GM21528 (cell line): ENCODE measurements at regions not wholly inside any gene's neighbourhood (a gene's known extent, or its start where the extent isn't known, plus 50 kb on each side); places are given as distances from the start of the nearest gene placed in this dataset.
A peak's percentile ranks its signal among the peaks of the same experiment; 100 is the strongest.

Source experiments
- ATAC-seq: cut with Tn5 transposase; IDR thresholded peaks from one replicate; pipeline ENCODE4 v1.9.1; 2021; ENCODE audit warnings: mild to moderate bottlenecking, moderate library complexity; ENCODE audit not compliant: unreplicated experiment, low FRiP score

DNA sequence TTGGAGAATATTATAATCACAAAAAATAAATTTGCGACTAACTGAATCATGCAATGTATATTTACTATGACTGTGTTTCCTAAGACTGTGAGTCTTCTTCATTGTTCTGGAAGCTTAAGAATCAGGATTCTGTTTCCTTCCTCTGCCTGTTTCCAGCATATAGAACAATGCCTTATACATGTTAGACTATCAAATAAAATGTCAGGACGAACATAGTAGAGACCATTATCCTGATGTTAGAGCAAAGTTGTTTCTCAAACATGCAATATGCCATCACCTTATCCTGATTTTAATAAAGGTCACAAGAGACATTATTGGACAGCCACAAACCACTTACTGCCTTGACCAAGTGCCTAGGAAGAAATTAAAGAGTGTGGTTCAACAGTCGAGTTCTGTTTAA is 457.4 kb upstream of the AGTR1 start:
- ATAC-seq: no peak

DNA sequence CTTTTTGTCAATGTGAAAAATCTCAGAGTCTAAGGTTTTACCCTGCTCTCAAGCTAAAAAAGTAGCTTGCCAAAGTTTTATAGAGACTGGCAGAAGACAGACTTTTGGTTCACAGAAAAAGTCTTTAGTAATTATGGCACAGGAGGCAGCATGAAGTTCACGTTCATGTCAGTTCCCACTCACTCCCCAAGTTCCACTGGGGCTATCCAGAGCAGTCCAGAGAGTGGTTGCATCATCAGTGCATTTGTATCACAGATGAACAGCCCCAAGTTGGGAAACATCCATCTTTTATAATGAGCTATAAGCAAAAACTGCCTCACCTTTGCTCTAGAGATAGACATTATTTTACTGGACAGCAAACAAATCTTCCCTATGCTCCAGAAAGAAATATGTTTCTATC is 454.1 kb upstream of the AGTR1 start:
- no peak for ATAC-seq

DNA sequence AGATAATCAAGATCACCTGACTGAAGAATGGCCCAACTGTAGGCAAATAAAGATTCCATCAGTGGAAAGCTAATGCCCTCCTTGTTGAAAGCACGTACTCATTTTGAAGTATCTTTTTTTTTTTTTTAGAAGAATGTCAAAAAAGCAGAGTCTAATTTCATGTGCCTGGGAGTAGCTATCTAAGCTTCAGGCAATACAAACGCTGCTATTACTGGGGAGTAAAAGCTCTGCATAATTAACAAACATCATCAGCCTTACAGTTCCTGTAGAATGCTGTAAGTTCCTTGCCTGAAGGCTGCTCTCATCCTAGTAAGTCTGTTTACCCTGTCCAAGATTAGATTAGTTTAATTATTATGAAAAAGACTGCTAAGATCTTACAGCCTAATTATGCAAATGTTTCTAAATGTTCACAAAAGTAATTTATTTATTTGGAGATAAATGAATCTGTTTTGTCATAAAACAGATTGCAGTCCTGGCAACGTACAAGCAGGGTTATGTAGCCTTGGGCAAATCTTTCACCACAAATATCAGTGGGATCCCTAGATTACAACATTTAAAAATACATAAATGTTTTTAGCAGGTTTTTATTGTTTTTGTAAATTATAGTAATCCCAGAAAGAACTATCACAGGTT is 451.3 kb upstream of the AGTR1 start:
- no peak for ATAC-seq

DNA sequence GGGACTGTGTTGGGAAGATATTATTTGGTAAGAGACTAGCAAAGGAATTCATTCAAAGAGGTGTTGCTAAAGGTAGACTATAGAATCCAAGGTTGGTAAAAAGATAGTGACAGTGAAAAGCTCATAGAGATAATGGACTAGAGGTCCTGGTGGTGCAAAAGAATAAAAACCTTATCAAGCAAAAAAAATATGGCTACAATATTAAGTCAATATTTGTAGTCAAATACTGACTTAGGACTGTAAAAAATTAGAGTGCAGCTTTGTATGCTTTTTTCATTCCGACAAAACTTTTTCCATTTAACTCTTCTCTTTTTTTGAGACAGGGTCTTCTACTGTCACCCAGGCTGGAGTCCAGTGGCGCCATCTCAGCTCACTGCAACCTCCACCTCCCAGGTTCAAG is 444.0 kb upstream of the AGTR1 start:
- no peak for ATAC-seq

DNA sequence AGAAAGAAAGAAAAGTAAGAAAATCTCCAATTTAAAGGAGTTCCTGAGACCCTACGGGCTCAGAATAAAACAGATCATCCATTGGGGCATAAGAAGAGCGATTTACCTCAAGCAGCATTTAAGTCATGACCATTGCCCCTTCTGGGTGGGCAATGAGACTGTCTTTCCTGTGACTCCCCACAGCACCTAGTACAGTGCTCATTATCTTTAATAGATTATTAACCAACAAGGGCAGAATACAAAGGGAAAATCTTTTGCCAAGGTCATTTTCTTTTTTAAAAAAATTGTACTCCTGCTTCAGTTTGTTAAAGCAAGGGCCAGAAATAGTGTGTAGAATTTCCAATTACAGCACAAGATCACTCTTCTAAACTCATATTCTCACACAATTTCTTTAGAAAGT is 443.3 kb upstream of the AGTR1 start:
- no peak for ATAC-seq

DNA sequence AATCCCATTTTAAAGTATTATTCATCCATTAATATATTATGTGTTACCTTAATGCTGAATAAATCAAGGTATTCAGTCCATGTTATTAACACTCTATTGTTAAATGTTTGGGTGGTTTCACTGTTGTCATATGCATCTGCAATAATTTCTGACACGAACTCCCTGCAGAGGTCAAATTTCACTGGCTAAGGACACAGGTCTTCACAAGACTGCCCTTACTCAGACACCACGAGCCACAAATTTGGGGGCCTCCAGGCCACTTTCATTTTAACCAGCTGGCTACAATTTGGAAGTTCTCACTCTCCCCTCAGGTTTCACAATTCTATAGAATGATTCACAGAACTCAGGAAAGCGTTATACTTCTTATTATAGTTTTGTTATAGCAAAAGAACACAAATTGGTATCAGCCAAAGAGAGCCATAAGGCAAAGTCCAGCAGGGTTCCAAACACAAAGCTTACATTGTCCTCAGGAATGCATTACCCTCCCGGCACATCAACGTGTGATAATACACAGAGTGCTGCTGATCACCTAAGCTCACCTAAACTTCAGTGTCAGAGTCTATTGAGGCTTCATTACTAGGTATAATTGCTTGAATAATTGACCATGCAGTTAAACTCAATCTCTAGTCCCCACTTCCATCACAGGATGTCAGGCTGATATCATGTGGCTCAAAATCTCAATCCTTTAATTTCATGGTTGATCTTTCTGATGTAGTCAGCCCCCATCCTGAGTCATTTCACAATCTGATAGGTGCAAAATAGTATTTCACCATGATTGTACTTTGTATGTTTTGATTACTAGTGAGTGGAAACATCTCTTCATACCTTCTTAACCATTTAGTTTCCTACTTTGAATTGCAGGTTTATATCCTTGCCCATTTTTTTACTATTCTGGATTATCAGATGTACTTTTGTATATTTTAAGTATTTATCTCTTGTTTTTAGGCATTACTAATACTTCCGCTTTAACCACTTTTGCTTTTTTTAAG is 441.4 kb upstream of the AGTR1 start:
- ATAC-seq: no peak

DNA sequence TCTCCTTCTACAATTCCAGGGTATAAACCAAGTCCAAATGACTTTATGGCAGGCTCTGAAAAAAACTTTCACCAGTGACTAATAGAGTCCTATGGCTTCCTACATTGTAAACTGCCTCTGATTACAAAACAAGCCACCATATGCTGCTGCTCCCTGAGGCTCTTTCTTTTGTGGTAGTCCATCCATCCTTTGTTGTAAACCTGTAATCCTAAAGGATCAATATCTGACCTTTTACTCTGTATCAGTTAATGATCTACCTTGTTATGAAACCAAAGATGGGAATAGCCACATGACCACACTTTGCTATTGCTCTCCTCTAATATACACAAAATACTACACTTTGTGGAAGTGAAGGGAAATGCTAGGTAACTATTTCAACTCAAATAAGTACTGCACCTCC is 434.7 kb upstream of the AGTR1 start:
- ATAC-seq: no peak

DNA sequence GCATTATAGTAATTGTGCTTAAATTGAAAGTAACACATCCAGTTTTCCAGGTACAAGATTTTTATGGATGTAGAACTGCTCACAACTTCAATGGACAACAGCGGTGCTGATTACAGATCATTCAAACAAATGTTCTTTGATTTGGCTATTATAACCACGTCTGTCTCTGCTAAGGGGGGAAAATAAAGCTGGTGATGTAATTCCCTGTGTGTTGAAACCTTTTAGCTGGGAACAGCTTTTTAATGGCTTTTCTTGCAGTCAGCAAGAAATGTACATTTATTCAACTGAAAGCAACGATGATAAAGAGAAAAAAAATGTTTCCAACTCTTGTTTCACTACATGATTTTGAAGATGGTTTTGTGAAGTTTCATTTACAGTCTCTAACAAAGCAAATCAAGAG is 431.9 kb upstream of the AGTR1 start:
- ATAC-seq: no peak

DNA sequence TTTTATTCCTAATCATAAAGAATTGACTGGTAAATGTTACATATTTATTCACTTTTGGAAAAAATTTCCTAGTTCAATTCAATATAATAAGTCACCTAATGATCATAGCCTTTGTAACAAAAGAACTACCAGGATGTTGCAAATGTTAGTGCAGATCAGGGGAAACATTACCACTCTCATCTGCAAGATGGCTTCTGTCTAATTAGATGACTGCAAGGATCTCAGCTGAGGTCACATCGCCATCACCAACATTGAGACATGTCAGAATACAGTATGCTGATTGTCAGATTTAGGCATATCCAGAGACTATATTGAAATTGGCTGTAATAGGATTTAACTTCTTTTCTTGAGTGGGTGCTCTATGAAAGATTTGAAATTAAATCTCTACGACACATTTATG is 431.4 kb upstream of the AGTR1 start:
- no peak for ATAC-seq

DNA sequence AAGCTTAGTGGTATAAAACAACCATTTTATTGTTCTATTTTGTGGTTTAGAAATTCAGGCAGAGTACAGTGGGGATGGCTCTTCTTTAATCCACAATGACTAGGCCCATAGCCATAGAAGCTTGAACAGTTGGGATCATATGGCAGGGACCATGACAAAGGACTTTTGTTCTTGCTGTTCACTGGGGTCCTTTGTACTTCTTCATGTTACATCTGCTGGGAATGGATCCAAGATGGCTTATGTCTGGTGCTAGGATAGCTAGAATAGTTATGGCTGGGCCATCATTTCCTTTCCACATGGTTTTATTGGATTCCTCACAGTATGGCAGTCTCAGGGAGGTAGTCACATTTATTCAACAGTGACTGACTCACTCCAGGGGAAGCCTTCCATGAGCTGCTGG is 427.9 kb upstream of the AGTR1 start:
- ATAC-seq: no peak

DNA sequence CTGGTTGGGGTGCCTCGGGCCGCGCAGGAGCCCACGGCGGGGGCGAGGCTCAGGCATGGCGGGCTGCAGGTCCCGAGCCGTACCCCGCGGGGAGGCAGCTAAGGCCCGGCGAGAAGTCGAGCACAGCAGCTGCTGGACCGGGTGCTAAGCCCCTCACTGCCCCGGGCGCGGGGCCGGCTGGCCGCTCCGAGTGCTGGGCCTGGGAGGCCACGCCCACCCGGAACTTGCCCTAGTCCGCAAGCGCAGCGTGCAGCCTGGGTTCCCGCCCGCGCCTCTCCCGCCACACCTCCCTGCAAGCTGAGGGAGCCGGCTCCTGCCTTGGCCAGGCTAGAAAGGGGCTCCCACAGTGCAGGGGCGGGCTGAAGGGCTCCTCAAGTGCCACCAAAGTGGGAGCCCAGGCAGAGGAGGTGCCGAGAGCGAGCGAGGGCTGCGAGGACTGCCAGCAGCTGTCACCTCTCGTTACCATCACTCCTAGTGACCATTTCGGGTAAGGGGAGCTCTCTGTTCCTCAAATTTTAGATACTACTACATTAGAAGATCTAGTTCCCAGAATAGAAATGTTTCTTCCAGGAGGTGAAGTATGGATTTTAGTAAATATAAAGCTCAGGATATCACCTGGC is 417.0 kb upstream of the AGTR1 start:
- ATAC-seq: no peak

DNA sequence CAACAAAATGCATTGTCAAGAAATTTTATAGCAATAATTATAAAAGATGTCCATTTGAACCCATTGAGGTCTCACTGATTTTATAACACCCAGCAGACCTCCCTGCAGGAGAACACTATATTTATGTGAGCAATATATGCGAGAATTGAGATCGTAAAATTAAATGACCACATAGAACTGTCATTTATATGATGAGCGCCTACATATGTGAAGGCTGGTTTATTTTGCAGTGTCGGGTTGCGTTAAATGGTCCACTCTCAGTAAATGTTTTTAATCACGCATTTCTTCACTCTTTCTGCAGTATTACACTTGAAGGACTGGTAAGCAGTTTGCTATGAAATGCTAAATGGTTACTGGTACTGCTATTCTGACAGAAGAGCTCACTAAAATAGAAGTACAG is 408.5 kb upstream of the AGTR1 start:
- ATAC-seq: no peak

DNA sequence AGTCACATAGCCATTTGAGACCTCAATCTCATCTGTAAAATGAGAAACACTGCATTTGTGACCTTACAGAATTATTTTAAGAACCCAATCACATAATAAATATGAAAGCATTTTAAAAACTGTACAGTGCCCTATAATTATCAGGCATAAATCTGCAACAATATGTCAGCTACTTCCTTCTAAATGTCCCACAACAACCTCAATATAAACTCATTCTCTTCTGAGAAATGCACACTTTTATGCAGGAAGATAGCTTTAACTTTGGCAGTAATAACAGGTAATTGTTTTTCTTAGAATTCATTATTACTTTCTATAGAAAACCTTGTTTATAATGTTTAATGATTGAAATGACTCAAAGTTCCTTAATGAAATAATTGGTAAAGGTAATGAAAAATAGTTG is 400.7 kb upstream of the AGTR1 start:
- no peak for ATAC-seq

DNA sequence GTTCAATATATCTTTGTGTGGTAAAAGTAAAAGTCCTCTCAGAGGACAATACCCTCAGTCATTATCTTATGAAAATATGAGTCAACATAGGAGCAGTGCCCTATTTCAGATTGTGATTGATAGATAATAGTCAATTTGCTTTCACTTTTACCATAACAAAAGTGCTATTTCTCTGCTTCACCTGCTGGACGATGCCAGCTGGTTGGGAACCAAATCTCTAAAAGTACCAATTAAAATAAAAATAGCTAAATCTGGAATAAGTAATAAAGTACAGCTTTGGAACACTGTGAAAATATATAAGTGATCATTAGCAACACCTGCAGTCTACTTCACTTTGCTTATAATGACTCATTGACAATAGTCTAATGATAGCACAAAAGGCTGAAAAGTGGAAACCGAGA is 390.3 kb upstream of the AGTR1 start:
- ATAC-seq: no peak

DNA sequence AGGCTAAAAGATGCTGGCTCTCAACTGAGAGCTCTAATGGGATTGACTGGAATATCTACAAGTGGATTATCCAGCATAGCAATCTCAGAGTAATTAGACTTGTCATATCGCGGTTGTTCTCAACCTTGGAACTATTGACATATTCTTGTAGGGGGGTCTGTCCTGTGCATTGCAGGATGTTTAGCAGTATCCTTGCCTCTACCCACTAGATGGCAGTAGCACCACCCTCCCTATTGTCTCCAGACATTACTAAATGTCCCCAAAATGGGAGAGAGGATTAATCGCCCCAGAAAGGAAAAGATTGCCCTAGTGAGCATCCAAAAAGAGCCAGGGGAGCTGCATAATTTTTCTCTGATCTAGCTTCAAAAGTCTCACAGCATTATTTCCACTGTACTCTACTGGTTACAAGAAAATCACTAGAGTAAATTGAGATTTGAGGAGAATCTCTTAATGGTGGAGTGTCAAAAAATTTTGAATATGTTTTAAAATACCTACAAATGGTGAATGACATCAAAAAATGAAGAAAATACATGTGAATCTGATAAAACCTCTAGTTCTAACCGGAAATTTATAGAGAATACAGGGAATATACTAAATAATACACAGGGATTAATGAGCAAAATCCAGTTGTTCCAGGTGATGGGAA is 388.2 kb upstream of the AGTR1 start:
- ATAC-seq: peak; percentile 93

DNA sequence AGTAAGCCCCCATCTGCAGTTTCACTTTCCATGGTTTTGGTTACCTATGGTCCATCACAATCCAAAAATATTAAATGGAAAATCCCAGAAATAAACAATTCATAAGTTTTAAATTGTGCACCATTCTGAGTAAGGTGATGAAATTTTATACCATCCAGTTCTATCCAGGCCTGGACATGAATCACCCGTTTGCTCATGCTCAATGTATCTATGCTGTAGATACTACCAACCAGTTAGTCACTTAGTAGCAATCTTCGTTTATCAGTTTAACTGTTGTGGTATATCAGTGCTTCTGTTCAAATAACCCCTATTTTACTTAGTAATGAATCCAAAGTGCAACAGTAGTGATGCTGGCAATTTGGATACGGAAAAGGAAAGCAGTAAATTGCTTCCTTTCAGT is 381.9 kb upstream of the AGTR1 start:
- ATAC-seq: no peak

DNA sequence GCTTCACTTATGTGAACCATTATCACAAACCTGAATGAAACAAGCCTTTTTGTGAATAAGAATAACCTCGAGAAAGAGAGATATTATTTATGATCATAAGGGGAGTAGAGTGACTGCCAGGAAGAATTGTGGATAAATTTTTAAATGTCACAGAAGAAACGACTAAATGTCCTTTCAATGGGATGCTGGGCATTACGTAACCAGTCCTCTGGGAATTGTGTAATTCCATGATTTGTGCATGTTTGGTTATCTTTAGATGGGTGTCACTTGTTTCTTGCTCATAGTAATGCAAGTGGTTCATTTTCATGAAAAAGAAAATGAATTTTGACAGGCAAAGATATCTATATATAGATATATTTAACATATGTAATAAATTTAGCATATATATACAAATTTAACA is 379.5 kb upstream of the AGTR1 start:
- no peak for ATAC-seq

DNA sequence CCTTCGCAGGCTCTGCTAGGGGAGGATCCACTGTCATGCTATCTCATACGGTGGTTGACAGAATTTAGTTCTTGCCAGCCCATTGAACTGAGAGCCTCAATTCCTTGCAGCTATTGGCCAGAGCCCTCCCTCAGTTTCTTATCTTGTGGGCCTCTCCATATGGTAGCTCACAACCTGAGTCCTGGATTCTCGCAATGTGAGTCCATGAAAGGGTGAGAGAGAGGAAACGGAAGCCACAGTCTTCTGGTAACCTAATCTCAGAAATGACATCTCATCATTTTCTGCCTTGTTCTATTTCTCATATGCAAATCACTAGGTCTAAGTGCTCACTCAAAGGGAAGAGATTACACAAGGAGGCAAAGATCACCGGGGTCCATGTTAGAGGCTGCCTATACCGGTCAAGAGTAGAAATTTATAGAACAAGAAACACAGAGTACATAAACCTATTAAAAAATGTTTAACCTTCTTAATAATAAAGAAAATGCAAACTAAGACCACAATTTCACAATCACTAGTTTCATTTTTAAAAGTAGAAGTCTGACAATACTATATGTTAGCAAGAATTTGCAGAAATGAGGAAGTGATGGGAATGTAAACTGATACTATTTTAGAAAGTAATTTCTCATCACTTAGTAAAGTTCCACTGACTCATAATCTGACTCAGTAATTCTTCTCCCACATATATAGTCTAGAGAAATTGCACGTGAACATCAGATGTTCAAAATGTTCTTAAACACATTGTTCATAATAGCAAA is 378.4 kb upstream of the AGTR1 start:
- peak; percentile 98 for ATAC-seq

DNA sequence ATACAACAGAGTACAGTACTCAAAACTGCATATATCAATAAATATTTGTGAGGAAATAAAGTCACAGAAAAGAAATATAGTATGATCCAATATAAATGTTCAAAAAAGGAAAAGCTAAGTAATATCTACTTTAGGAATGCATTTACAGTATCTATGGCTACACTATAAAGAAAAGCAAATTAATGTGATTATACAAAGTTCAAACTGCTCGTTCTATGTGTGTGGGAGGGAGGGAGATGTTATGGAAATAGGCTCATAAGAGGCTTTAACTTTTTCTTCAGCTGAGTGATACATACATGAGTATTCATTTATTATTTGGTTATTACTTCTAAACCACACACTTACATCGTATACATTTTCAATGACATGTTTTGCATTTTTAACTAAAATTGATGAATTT is 377.7 kb upstream of the AGTR1 start:
- no peak for ATAC-seq

DNA sequence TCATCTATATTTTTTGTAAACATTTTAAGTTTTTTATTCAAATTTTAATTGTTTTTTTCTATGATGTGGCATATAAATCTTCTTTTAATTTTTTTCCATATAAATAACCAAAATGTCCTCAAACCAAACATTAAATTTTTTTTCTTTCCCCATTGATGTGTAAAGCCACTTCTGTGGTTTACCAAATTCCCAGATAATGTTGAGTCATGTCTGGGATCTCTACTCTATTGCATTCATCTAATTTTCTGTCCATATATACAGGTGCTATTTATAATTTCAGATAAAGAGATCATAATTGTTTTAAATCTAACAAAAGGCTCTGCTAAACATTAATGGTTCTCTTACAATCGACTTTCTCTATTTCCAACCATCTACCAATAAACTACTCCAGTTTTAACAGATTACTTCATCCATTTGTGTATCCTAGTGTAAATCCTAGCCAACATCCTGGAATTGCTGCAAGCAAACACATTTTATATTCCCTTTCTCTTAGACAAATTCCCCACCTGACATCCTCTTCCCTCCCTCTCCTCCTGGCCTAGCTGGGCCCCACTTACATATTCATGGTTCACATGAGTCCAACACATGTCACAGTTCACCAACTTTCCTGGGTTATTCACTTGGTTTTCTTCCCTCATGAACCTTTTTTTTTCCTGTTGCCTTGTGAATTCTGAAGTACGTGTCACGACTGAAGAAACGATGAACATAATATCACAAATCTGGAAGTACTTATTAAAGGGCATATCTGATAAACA is 368.0 kb upstream of the AGTR1 start:
- ATAC-seq: no peak
